ENCODE measurements at regions not wholly inside any gene's neighbourhood (a gene's known extent, or its start where the extent isn't known, plus 50 kb on each side); places are given as distances from the start of the nearest gene placed in this dataset.

DNA sequence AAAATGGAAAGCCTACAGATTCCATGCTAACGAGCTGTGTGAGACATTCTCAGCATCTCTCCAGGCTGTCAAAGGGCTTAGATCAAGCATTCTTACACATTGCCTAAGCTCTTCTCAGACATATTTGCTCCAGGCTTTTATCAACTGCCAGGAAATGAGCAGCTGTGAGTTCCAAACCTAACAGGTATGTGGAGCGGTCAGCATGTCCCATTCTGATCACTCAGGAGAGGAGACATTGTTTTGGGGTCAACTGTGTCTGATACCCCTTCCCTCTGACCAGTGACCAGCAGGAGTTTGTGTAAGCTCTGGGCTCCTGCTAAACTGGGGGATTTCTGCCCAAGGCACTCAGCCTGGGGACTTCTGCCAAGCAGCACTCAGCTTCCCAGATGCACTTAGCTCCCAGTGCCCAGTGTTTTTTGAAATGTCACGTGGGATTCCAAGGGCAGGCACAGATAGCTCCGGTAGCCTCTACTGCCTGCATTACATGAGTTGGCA lies 229.1 kb downstream of the SEC61B start:
- TF ChIP-seq, protein P1, sequence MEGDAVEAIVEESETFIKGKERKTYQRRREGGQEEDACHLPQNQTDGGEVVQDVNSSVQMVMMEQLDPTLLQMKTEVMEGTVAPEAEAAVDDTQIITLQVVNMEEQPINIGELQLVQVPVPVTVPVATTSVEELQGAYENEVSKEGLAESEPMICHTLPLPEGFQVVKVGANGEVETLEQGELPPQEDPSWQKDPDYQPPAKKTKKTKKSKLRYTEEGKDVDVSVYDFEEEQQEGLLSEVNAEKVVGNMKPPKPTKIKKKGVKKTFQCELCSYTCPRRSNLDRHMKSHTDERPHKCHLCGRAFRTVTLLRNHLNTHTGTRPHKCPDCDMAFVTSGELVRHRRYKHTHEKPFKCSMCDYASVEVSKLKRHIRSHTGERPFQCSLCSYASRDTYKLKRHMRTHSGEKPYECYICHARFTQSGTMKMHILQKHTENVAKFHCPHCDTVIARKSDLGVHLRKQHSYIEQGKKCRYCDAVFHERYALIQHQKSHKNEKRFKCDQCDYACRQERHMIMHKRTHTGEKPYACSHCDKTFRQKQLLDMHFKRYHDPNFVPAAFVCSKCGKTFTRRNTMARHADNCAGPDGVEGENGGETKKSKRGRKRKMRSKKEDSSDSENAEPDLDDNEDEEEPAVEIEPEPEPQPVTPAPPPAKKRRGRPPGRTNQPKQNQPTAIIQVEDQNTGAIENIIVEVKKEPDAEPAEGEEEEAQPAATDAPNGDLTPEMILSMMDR (IDR thresholded peaks at IDR 0.05) = no peak
- no peak for TF ChIP-seq POLR2A (IDR thresholded peaks at IDR 0.05)

Measured in uterus (tissue), 2 donors.